IMR-90 (cell line): ENCODE measurements at regions not wholly inside any gene's neighbourhood (a gene's known extent, or its start where the extent isn't known, plus 50 kb on each side); places are given as distances from the start of the nearest gene placed in this dataset.

Experiments used
- ATAC-seq: fragments of 200-7000 bp; cut with Tn5 transposase; 2 replicates; pipeline ENCODE4 v1.9.1; 2020; ENCODE audit warnings: low read depth, mild to moderate bottlenecking, moderate library complexity
- BruUV-seq: library from RNA; stranded (reverse); fragments of 400-500 nt; replicated peaks from 2 replicates; lab custom pipeline; 2021; lab: Mats Ljungman, UMichigan
- CTCF ChIA-PET: fragments of 300-600 bp; formaldehyde crosslinking; extraction: SDS; loops from one replicate; lab custom pipeline; 2021; ENCODE audit warnings: antibody characterized with exemption; lab: Yijun Ruan, JAX
- POLR2A ChIA-PET: fragments of 300-600 bp; sonication (Branson Sonifier 250); formaldehyde crosslinking; loops from one replicate; lab custom pipeline; 2022; ENCODE audit warnings: antibody characterized with exemption; ENCODE audit not compliant: unreplicated experiment; lab: Charles Lee
- DNase-seq: peaks from one replicate; pipeline ENCODE4 v3.0.0; 2013
- H2AFZ ChIP-seq: replicated peaks from 2 replicates; pipeline ENCODE3; 2013; ENCODE audit warnings: low read length, mild to moderate bottlenecking; ENCODE audit not compliant: poor library complexity
- H2AK5ac ChIP-seq: 2 replicates; pipeline ENCODE4 v1.6.1; 2013; ENCODE audit warnings: low read depth, low read length, inconsistent platforms
- H2AK9ac ChIP-seq: replicated peaks from 2 replicates; pipeline ENCODE3; 2013; ENCODE audit warnings: mild to moderate bottlenecking, low read depth, low read length, moderate library complexity; ENCODE audit not compliant: poor library complexity
- H2BK120ac ChIP-seq: 2 replicates; pipeline ENCODE4 v1.6.1; 2013; ENCODE audit warnings: low read depth, low read length, inconsistent platforms
- H2BK15ac ChIP-seq: 3 replicates; pipeline ENCODE4 v1.6.1; 2013; ENCODE audit warnings: low read depth, low read length, inconsistent platforms
- H2BK20ac ChIP-seq: 2 replicates; pipeline ENCODE4 v1.6.1; 2013; ENCODE audit warnings: low read depth, mild to moderate bottlenecking, inconsistent platforms, low read length, moderate library complexity
- H2BK5ac ChIP-seq: 2 replicates; pipeline ENCODE4 v1.6.1; 2013; ENCODE audit warnings: mild to moderate bottlenecking, low read depth, low read length, inconsistent platforms; ENCODE audit not compliant: poor library complexity, severe bottlenecking
- H3K14ac ChIP-seq: replicated peaks from 2 replicates; pipeline ENCODE4 v1.6.1; 2013; ENCODE audit warnings: low read depth, low read length, inconsistent platforms
- H3K18ac ChIP-seq: 2 replicates; pipeline ENCODE4 v1.6.1; 2013; ENCODE audit warnings: low read depth, low read length, control low read depth
- H3K23ac ChIP-seq: 2 replicates; pipeline ENCODE4 v1.6.1; 2013; ENCODE audit warnings: low read depth, low read length, inconsistent platforms
- H3K27ac ChIP-seq: 2 replicates; pipeline ENCODE4 v1.5.1; 2013; ENCODE audit warnings: mild to moderate bottlenecking, control low read depth, low read length; ENCODE audit not compliant: insufficient read depth
- H3K27me3 ChIP-seq: 2 replicates; pipeline ENCODE4 v1.6.1; 2013; ENCODE audit warnings: low read length; ENCODE audit not compliant: control insufficient read depth, insufficient read depth
- H3K36me3 ChIP-seq: 2 replicates; pipeline ENCODE4 v1.6.1; 2013; ENCODE audit warnings: low read length, mixed read lengths; ENCODE audit not compliant: control insufficient read depth, insufficient read depth
- H3K4ac ChIP-seq: 2 replicates; pipeline ENCODE4 v1.6.1; 2013; ENCODE audit warnings: low read depth, low read length, inconsistent platforms
- H3K4me1 ChIP-seq: 2 replicates; pipeline ENCODE4 v1.6.1; 2013; ENCODE audit warnings: low read length, mixed read lengths; ENCODE audit not compliant: control insufficient read depth, insufficient read depth
- H3K4me2 ChIP-seq: 2 replicates; pipeline ENCODE4 v1.6.1; 2013; ENCODE audit warnings: low read depth, mild to moderate bottlenecking, control low read depth, low read length, moderate library complexity
- H3K4me3 ChIP-seq: 2 replicates; pipeline ENCODE4 v1.5.1; 2013; ENCODE audit warnings: low read depth, mild to moderate bottlenecking, control low read depth, low read length, moderate library complexity; ENCODE audit not compliant: insufficient read depth
- H3K56ac ChIP-seq: 2 replicates; pipeline ENCODE4 v1.6.1; 2013; ENCODE audit warnings: low read length, inconsistent platforms; ENCODE audit not compliant: insufficient read depth; ENCODE audit errors: extremely low read depth
- H3K79me1 ChIP-seq, 2 experiments: 2 replicates each; pipeline ENCODE4 v1.6.1; 2013; ENCODE audit warnings: low read length in 2 of 2, inconsistent platforms in 1 of 2, low read depth in 1 of 2
- H3K9ac ChIP-seq: 2 replicates; pipeline ENCODE4 v1.6.1; 2013; ENCODE audit warnings: low read depth, low read length, control low read depth
- H3K9me1 ChIP-seq: 2 replicates; pipeline ENCODE4 v1.6.1; 2013; ENCODE audit warnings: low read length, inconsistent platforms; ENCODE audit not compliant: insufficient read depth
- H3K9me3 ChIP-seq: 2 replicates; pipeline ENCODE4 v1.6.1; 2013; ENCODE audit warnings: low read length; ENCODE audit not compliant: control insufficient read depth, insufficient read depth
- H4K20me1 ChIP-seq: 2 replicates; pipeline ENCODE4 v1.6.1; 2013; ENCODE audit warnings: low read length, inconsistent platforms; ENCODE audit not compliant: insufficient read depth
- H4K5ac ChIP-seq: 2 replicates; pipeline ENCODE4 v1.6.1; 2013; ENCODE audit warnings: mild to moderate bottlenecking, low read depth, low read length, control low read depth
- H4K8ac ChIP-seq, 2 experiments: 2 replicates each; pipeline ENCODE4 v1.6.1; 2013; ENCODE audit warnings: low read depth in 2 of 2, low read length in 2 of 2, control low read depth in 1 of 2, inconsistent platforms in 1 of 2
- H4K91ac ChIP-seq: 2 replicates; pipeline ENCODE4 v1.6.1; 2013; ENCODE audit warnings: low read depth, low read length, inconsistent platforms; ENCODE audit not compliant: insufficient read depth
- CHD1 ChIP-seq: IDR thresholded peaks from 2 replicates; pipeline ENCODE4 v1.6.1; 2012; ENCODE audit warnings: low read depth, low read length, improper control_type of control experiment
- MAZ ChIP-seq: IDR thresholded peaks from 2 replicates; pipeline ENCODE4 v1.6.1; 2012; ENCODE audit warnings: low read depth, mild to moderate bottlenecking, low read length, improper control_type of control experiment, moderate library complexity, borderline replicate concordance
- SMC3 ChIP-seq: fragments of 150-350 bp; IDR thresholded peaks from 2 replicates; pipeline ENCODE4 v1.6.1; 2016; ENCODE audit warnings: low read depth, mild to moderate bottlenecking, antibody characterized with exemption, low read length, moderate library complexity
- whole genome bisulfite sequencing, 2 experiments: methylation state at CpG; one replicate each; pipeline versions ENCODE4 v1.1.5 to v1.1.7; 2013; ENCODE audit warnings: missing lambda C conversion rate in 2 of 2; ENCODE audit not compliant: insufficient read length in 1 of 2; ENCODE audit errors: extremely low coverage in 2 of 2; 5-methylcytosine and 5-hydroxymethylcytosine counted together
- dilution Hi-C: fragments of 300-500 bp; cut with HindIII; formaldehyde crosslinking; loops from one replicate; pipeline ENCODE4 v1.14.3; 2018; ENCODE audit warnings: low sequenced_read_pairs; ENCODE audit not compliant: unreplicated experiment
- in situ Hi-C: fragments of 300-500 bp; cut with MboI; formaldehyde crosslinking; loops from 3 replicates; pipeline ENCODE4 v1.14.3; 2019; ENCODE audit warnings: low sequenced_read_pairs, inconsistent platforms, mixed read lengths
- intact Hi-C: fragments of 100-400 bp; cut with micrococcal nuclease; formaldehyde crosslinking; loops from 2 replicates; pipeline ENCODE4 v1.10.0; 2022

- Histone ChIP-seq H2AK9ac (no peak overlapping the region), H2AFZ (no peak overlapping the region), H2BK120ac (no peak overlapping the region), H3K23ac (no peak overlapping the region), H3K9me3 (peaks cover 6% of the 10 kb centered on the region), H4K8ac (no peak overlapping the region), H3K4me1 (no peaks in the 10 kb centered on the region; the same call in 1 of the 2 replicates), H2BK20ac (no peak overlapping the region), H3K9ac (no peak overlapping the region), H3K4ac (no peak overlapping the region), H3K36me3 (no peaks in the 10 kb centered on the region), H3K27ac (no peak overlapping the region), H4K20me1 (no peaks in the 10 kb centered on the region), H4K5ac (no peak overlapping the region), H3K9me1 (no peaks in the 10 kb centered on the region), H3K27me3 (peaks cover 5% of the 10 kb centered on the region), H2BK15ac (no peak overlapping the region), H2AK5ac (no peak overlapping the region), H3K14ac (no peak overlapping the region), H3K79me1 (no peaks in the 10 kb centered on the region), H3K18ac (no peak overlapping the region), H4K91ac (no peak overlapping the region), H2BK5ac (no peak overlapping the region), H3K4me2 (no peak overlapping the region), H3K4me3 (no peak overlapping the region), H3K56ac (no peak overlapping the region)
- in situ Hi-C loops: no loop called here
- POLR2A ChIA-PET: no interaction called here
- dilution Hi-C loops: no loop called here
- intact Hi-C loops: no loop called here
- CTCF ChIA-PET: interaction anchor here (0.7 kb wide), 2 partner anchors 471 to 795 kb away, joined by 3 to 4 read pairs; no protein-coding TSS in a partner anchor
- no peak for ATAC-seq
- WGBS, 2 experiments: no CpG with 5 or more reads among the region's 1 CpG
- DNase-seq: no peak
- no peak for TF ChIP-seq CHD1
- no peak for TF ChIP-seq MAZ
- no peak for TF ChIP-seq SMC3
- no TSS peak for BruUV-seq
Observed at GRCh38 chrX:40284852-40285251, 187.1 kb upstream of the BCOR start.
